ENCODE measurements at regions not wholly inside any gene's neighbourhood (a gene's known extent, or its start where the extent isn't known, plus 50 kb on each side); places are given as distances from the start of the nearest gene placed in this dataset.
A peak's percentile ranks its signal among the peaks of the same experiment; 100 is the strongest.

GRCh38 chr4:72900952-72901351, 168.6 kb downstream of the COX18 start:
- Histone ChIP-seq H2AFZ (ENCODE audit: low read depth, low read length) (no peak overlapping the region), H3K23ac (ENCODE audit: low read length in 2 of 2) (no peak overlapping the region), H2BK15ac (ENCODE audit: low read depth, poor library complexity, severe bottlenecking) (no peak overlapping the region), H2BK5ac (ENCODE audit: low read depth, low read length, poor library complexity, severe bottlenecking) (no peak overlapping the region), H3K79me1 (replicated peaks; ENCODE audit: low read length, poor library complexity, severe bottlenecking) (no peaks in the 10 kb centered on the region), H4K8ac (ENCODE audit: low read length) (no peak overlapping the region), H3K9me3 (ENCODE audit: control insufficient read depth, low read length) (no peaks in the 10 kb centered on the region), H3K36me3 (ENCODE audit: control insufficient read depth in 1 of 2, insufficient read depth in 2 of 2, low read depth in 1 of 2, low read length in 2 of 2) (no peaks in the 10 kb centered on the region), H2AK5ac (ENCODE audit: low read length, severe bottlenecking) (no peak overlapping the region), H3K9ac (ENCODE audit: low read length) (no peak overlapping the region), H3K4me3 (ENCODE audit: insufficient read depth in 1 of 2, low read depth in 1 of 2, low read length in 2 of 2) (no peak overlapping the region), H3K27me3 (ENCODE audit: control insufficient read depth in 1 of 2, insufficient read depth in 1 of 2, low read length in 2 of 2) (no peaks in the 10 kb centered on the region), H3K4me1 (ENCODE audit: control insufficient read depth, insufficient read depth, low read depth, low read length) (no peaks in the 10 kb centered on the region), H3K18ac (ENCODE audit: low read depth in 1 of 2, low read length in 2 of 2) (no peak overlapping the region), H3K27ac (ENCODE audit: low read length, poor library complexity, severe bottlenecking) (no peak overlapping the region), H4K91ac (ENCODE audit: low read length) (no peak overlapping the region), H2BK12ac (ENCODE audit: low read length in 2 of 2) (no peak overlapping the region), H3K4me2 (ENCODE audit: low read length, poor library complexity, severe bottlenecking) (no peak overlapping the region), H2BK120ac (ENCODE audit: low read depth, low read length) (no peak overlapping the region), H3K14ac (ENCODE audit: low read length in 2 of 2) (no peak overlapping the region), H3K4ac (ENCODE audit: low read depth in 1 of 2, low read length in 2 of 2) (no peak overlapping the region)
- 63% methylated on average over 2 of the region's 2 CpGs for WGBS
- no peak for DNase-seq

- Histone ChIP-seq H2BK12ac (ENCODE audit: low read length in 2 of 2) (no peak overlapping the region), H3K4me1 (ENCODE audit: control insufficient read depth, insufficient read depth, low read depth, low read length) (no peaks in the 10 kb centered on the region), H3K4me2 (ENCODE audit: low read length, poor library complexity, severe bottlenecking) (no peak overlapping the region), H3K9me3 (ENCODE audit: control insufficient read depth, low read length) (no peaks in the 10 kb centered on the region), H3K79me1 (replicated peaks; ENCODE audit: low read length, poor library complexity, severe bottlenecking) (no peaks in the 10 kb centered on the region), H3K14ac (ENCODE audit: low read length in 2 of 2) (no peak overlapping the region), H2AFZ (ENCODE audit: low read depth, low read length) (no peak overlapping the region), H3K23ac (ENCODE audit: low read length in 2 of 2) (no peak overlapping the region), H3K27me3 (ENCODE audit: control insufficient read depth in 1 of 2, insufficient read depth in 1 of 2, low read length in 2 of 2) (no peaks in the 10 kb centered on the region), H3K27ac (ENCODE audit: low read length, poor library complexity, severe bottlenecking) (no peak overlapping the region), H2BK120ac (ENCODE audit: low read depth, low read length) (no peak overlapping the region), H3K4me3 (ENCODE audit: insufficient read depth in 1 of 2, low read depth in 1 of 2, low read length in 2 of 2) (no peak overlapping the region), H4K91ac (ENCODE audit: low read length) (no peak overlapping the region), H2BK15ac (ENCODE audit: low read depth, poor library complexity, severe bottlenecking) (no peak overlapping the region), H3K18ac (ENCODE audit: low read depth in 1 of 2, low read length in 2 of 2) (no peak overlapping the region), H2AK5ac (ENCODE audit: low read length, severe bottlenecking) (no peak overlapping the region), H4K8ac (ENCODE audit: low read length) (no peak overlapping the region), H3K4ac (ENCODE audit: low read depth in 1 of 2, low read length in 2 of 2) (no peak overlapping the region), H2BK5ac (ENCODE audit: low read depth, low read length, poor library complexity, severe bottlenecking) (no peak overlapping the region), H3K9ac (ENCODE audit: low read length) (no peak overlapping the region), H3K36me3 (ENCODE audit: control insufficient read depth in 1 of 2, insufficient read depth in 2 of 2, low read depth in 1 of 2, low read length in 2 of 2) (no peaks in the 10 kb centered on the region)
- 100% methylated on average over 2 of the region's 3 CpGs for WGBS
- DNase-seq, result no peak
These were observed 169.9 kb downstream of the COX18 start for GRCh38 chr4:72899621-72900020.

- Histone ChIP-seq H3K79me1 (replicated peaks; ENCODE audit: low read length, poor library complexity, severe bottlenecking) (no peaks in the 10 kb centered on the region), H2AFZ (ENCODE audit: low read depth, low read length) (no peak overlapping the region), H2BK120ac (ENCODE audit: low read depth, low read length) (no peak overlapping the region), H2BK15ac (ENCODE audit: low read depth, poor library complexity, severe bottlenecking) (no peak overlapping the region), H3K9me3 (ENCODE audit: control insufficient read depth, low read length) (no peaks in the 10 kb centered on the region), H2BK12ac (ENCODE audit: low read length in 2 of 2) (no peak overlapping the region), H3K4ac (ENCODE audit: low read depth in 1 of 2, low read length in 2 of 2) (no peak overlapping the region), H3K36me3 (ENCODE audit: control insufficient read depth in 1 of 2, insufficient read depth in 2 of 2, low read depth in 1 of 2, low read length in 2 of 2) (no peaks in the 10 kb centered on the region), H3K9ac (ENCODE audit: low read length) (no peak overlapping the region), H2BK5ac (ENCODE audit: low read depth, low read length, poor library complexity, severe bottlenecking) (no peak overlapping the region), H4K91ac (ENCODE audit: low read length) (no peak overlapping the region), H3K27me3 (ENCODE audit: control insufficient read depth in 1 of 2, insufficient read depth in 1 of 2, low read length in 2 of 2) (no peaks in the 10 kb centered on the region), H3K4me2 (ENCODE audit: low read length, poor library complexity, severe bottlenecking) (no peak overlapping the region), H4K8ac (ENCODE audit: low read length) (no peak overlapping the region), H3K23ac (ENCODE audit: low read length in 2 of 2) (no peak overlapping the region), H3K4me3 (ENCODE audit: insufficient read depth in 1 of 2, low read depth in 1 of 2, low read length in 2 of 2) (no peak overlapping the region), H3K18ac (ENCODE audit: low read depth in 1 of 2, low read length in 2 of 2) (no peak overlapping the region), H3K27ac (ENCODE audit: low read length, poor library complexity, severe bottlenecking) (no peak overlapping the region), H3K14ac (ENCODE audit: low read length in 2 of 2) (no peak overlapping the region), H3K4me1 (ENCODE audit: control insufficient read depth, insufficient read depth, low read depth, low read length) (no peaks in the 10 kb centered on the region), H2AK5ac (ENCODE audit: low read length, severe bottlenecking) (no peak overlapping the region)
- no peak for DNase-seq
- 91% methylated on average over 6 of the region's 6 CpGs for WGBS
These were observed 170.3 kb downstream of the COX18 start for GRCh38 chr4:72899214-72899613.

GRCh38 chr4:72896515-72896914, 173.0 kb downstream of the COX18 start:
- Histone ChIP-seq H3K14ac (ENCODE audit: low read length in 2 of 2) (no peak overlapping the region), H3K4me3 (ENCODE audit: insufficient read depth in 1 of 2, low read depth in 1 of 2, low read length in 2 of 2) (no peak overlapping the region), H3K27me3 (ENCODE audit: control insufficient read depth in 1 of 2, insufficient read depth in 1 of 2, low read length in 2 of 2) (no peaks in the 10 kb centered on the region), H4K91ac (ENCODE audit: low read length) (no peak overlapping the region), H4K8ac (ENCODE audit: low read length) (no peak overlapping the region), H3K9ac (ENCODE audit: low read length) (peak overlapping the region; percentile 24), H3K4me1 (ENCODE audit: control insufficient read depth, insufficient read depth, low read depth, low read length) (no peaks in the 10 kb centered on the region), H3K4me2 (ENCODE audit: low read length, poor library complexity, severe bottlenecking) (no peak overlapping the region), H3K79me1 (replicated peaks; ENCODE audit: low read length, poor library complexity, severe bottlenecking) (no peaks in the 10 kb centered on the region), H2AK5ac (ENCODE audit: low read length, severe bottlenecking) (no peak overlapping the region), H2BK5ac (ENCODE audit: low read depth, low read length, poor library complexity, severe bottlenecking) (no peak overlapping the region), H2BK15ac (ENCODE audit: low read depth, poor library complexity, severe bottlenecking) (no peak overlapping the region), H3K9me3 (ENCODE audit: control insufficient read depth, low read length) (no peaks in the 10 kb centered on the region), H3K23ac (ENCODE audit: low read length in 2 of 2) (no peak overlapping the region), H3K18ac (ENCODE audit: low read depth in 1 of 2, low read length in 2 of 2) (no peak overlapping the region), H3K27ac (ENCODE audit: low read length, poor library complexity, severe bottlenecking) (peak overlapping the region; percentile 88), H3K36me3 (ENCODE audit: control insufficient read depth in 1 of 2, insufficient read depth in 2 of 2, low read depth in 1 of 2, low read length in 2 of 2) (no peaks in the 10 kb centered on the region), H2BK12ac (ENCODE audit: low read length in 2 of 2) (no peak overlapping the region), H2BK120ac (ENCODE audit: low read depth, low read length) (no peak overlapping the region), H3K4ac (ENCODE audit: low read depth in 1 of 2, low read length in 2 of 2) (no peak overlapping the region), H2AFZ (ENCODE audit: low read depth, low read length) (no peak overlapping the region)
- WGBS, result 64% methylated on average over 3 of the region's 3 CpGs
- DNase-seq, result peak; percentile 79

Measured in mesenchymal stem cell (in vitro differentiated cells and primary cell).